Activated CD8-positive, alpha-beta memory T cell treated with anti-CD3 and anti-CD28 coated beads for 36 hours (primary cell): ENCODE measurements at regions not wholly inside any gene's neighbourhood (a gene's known extent, or its start where the extent isn't known, plus 50 kb on each side); places are given as distances from the start of the nearest gene placed in this dataset.

ENCODE experiments used
- CTCF ChIA-PET: fragments of 350-600 bp; sonication (Branson Sonifier 250); formaldehyde crosslinking; loops from one replicate; lab custom pipeline; 2021; ENCODE audit warnings: antibody characterized with exemption; lab: Charles Lee
- POLR2A ChIA-PET: fragments of 350-600 bp; sonication (Branson Sonifier 250); formaldehyde crosslinking; loops from one replicate; lab custom pipeline; 2021; ENCODE audit warnings: antibody characterized with exemption; lab: Charles Lee

DNA sequence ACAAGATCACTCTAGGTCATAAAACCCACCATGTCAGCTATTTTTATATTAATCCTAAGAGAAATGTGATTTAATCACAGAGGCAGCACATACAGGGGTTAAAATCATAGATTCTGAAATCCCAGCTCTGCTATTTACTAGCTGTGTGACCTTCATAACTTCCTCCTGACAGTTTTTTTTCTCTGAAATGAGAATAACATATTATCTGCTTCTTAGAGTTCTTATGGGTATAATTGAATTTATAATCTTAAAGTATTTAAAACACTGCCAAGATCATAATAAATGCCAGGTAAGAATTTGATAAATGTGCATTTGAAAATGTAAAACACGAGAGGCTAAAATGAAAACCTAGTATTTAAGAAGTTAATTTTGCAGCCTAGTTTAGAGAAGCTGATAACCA, 722.9 kb downstream of the SLITRK6 start:
- ChIA-PET CTCF (no interaction called here), POLR2A (no interaction called here)

DNA sequence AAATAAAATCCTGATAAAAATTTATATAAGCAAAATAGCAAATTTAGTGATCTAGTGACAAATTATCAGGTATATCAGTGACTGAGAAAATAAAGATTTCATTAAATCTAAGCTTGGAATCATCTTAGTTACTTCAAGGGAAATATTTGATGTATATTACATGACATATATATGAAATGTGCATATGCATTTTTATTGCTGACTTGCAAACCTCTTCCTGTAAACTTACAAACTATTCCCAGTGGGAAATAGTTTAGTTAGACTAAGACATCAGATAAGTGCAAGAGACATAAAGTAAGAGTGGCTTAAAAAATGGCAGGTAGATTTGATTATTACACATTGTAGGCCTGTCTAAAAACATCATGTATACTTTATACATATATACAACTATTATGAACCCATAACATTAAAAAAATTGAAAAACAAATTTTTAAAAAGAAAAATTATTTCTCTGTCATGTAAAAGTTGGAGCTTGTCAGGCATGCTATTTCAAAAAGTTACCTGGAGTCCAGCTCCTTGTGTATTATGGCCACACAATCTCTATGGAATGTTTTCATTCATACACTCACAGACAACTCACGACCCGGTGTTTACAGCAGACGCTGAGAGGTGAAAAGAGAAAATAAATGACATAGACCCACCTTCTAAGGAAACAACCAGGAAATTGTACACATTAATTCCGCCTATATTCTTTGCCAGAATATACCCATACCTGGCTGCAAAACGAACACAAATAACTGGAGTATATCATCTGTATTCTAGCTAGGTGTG, 724.5 kb downstream of the SLITRK6 start:
- POLR2A ChIA-PET, result no interaction called here
- CTCF ChIA-PET, result no interaction called here

DNA sequence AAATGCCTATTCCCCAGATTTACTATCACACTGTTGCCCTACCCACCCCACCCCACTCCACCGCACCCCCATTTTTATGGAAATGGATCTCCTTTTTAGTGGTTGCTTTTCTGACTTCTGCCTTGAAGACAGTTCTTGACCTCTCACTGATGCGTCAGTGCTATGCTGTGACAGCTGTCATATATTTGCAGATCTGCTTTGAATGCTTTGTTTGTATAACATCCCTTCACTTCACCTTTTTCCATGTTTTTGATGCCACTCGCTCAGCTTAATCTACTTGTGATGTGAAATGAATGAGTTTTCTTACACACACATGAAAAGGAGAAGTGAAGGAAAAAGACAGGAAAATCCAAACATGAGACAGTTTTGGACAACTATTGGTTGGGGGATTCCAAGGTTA, 731.0 kb downstream of the SLITRK6 start:
- ChIA-PET POLR2A (no interaction called here), CTCF (no interaction called here)

DNA sequence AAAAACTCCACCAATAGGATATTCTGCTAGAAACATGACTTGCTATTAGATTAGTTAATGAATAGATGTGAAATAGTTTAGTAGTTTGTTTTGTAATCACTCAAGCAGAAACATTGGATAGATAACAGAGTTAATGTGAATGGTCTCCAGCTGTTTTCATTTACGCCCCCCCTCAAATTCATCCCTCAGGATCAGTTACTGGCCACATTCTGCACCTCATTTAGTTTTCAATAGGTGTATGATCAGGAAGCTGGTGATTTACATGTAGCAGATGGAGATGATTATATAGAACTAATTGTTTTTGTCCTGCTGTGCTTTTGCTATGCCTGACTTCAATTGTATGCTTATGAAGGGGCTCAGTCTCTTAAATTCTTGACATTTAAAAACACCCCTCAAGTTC, 759.0 kb downstream of the SLITRK6 start:
- ChIA-PET POLR2A (no interaction called here), CTCF (no interaction called here)

DNA sequence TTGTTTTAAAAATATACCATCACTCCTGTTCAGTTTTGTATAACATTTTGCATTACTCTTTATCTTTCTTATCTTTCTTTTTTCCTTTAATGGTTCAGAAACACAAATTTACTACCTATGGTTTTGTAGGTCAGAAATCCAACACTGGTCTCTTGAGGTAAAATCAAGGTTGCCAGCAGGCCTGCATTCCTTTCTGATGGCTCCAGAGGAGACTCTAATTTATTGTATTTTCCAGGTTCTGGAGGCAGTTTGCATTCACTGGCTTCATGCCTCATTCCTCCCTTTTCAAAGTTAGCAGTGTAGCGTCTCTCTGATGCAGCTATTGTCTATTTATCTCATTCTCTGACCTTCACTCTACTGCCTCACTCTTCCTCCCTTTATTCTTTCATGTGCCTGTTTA, 767.4 kb downstream of the SLITRK6 start:
- POLR2A ChIA-PET, result no interaction called here
- CTCF ChIA-PET, result no interaction called here

DNA sequence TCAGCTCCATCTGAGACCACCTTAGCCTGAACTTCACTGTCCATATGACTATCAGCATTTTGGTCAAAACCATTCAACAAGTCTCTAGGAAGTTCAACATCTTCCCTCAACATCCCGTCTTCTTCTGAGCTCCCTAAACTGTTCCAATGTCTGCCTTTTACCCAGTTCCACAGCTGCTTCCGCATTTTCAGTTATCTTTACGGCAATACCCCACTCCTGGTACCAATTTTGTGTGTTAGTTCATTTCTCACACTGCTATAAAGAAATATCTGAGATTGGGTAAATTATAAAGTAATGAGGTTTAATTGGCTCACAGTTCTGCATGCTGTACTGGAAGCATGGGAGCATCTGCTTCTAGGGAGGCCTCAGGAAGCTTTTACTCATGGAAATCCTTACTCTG, 771.2 kb downstream of the SLITRK6 start:
- ChIA-PET POLR2A (no interaction called here), CTCF (no interaction called here)

DNA sequence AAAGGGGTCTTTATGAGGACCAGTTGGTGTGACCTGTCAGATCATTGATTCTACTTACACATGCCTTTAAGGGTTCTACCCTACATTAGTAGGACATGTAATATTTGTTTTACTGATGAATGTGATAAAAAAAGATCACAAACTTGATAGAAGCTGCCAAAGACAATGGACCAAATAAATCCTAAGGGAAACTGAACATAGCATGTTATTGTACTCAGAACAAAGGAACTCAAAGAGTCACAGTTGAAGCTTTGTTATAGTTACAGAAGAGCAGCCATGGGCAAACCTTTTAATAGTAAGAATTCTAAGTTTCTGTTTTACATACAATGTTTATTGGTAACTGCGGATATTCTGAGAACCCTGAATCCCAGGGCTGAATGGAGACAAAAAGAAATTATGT, 780.1 kb downstream of the SLITRK6 start:
- POLR2A ChIA-PET, result no interaction called here
- CTCF ChIA-PET, result no interaction called here

DNA sequence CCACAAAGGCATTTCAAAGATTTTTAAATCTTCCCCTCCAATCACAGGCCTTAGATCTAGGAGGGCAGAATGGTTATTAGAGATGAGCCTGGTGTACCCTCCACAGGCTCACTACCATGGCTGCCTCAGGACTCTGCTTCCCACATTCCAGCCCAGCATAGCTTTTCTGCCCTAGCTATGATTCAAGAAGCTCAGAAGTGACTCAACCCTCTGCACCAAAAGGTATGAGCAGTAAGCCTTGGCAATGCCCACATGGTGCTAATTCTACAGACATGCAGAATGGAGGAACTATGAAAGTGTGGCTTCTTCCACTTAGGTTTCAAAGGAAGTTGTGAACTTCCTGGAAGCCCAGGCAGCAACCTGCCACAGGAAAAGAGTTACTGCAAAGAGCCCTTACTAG, 786.2 kb downstream of the SLITRK6 start:
- ChIA-PET CTCF (no interaction called here), POLR2A (no interaction called here)

DNA sequence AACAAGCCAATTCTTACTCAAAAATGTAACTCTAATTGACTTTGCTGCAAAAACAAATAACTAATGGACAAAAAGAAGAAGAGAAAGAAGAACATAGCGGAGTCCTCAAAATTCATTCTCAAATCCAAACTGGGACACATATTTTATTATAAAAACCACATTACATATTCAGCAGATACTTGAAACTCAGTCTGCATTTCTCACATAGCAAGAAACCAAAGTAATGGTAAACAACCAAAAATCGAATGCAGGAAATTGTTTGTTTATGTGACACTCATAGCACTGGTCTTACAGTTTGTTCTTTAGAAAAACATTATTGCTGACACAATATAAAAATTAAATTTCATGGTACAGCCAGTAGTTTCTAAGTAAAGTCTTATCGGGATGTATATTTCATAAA, 789.8 kb downstream of the SLITRK6 start:
- ChIA-PET CTCF (no interaction called here), POLR2A (no interaction called here)

DNA sequence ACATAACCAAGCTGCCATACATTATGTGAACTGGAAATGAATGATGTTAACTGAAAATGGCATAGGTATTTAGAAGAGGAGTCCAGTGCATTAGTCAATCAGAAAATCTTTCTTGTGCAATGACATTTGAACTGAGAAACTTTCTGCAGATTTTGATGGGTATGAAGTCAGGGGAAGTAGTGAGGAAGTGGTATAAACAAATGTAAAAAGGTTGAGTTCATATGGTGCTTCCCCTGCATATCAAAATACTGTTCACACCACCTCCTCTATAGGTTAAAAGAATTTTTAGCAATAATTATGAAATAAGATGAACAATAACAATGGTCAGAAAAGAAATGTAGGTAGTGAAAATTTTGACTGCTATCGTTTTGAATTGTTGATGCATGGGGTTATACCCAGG, 800.0 kb downstream of the SLITRK6 start:
- CTCF ChIA-PET, result no interaction called here
- POLR2A ChIA-PET, result no interaction called here

DNA sequence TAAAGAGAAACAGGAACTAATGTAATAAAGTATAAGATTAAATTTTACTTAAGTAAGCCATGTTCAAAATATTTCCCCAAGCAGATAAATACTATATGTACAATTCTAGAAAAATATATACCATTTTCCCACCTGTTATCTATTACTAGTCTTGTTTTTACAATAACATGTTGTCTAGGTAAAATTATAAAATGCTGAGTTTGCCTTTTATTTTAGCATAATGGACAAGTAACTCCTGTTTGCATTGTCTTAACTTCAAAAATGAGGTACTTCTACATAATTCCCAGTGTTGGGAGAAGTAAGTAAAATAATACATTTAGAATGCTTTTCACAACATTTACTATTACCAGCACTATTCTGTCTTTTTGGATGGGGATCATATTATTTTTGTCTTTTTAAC, 800.5 kb downstream of the SLITRK6 start:
- ChIA-PET CTCF (no interaction called here), POLR2A (no interaction called here)

DNA sequence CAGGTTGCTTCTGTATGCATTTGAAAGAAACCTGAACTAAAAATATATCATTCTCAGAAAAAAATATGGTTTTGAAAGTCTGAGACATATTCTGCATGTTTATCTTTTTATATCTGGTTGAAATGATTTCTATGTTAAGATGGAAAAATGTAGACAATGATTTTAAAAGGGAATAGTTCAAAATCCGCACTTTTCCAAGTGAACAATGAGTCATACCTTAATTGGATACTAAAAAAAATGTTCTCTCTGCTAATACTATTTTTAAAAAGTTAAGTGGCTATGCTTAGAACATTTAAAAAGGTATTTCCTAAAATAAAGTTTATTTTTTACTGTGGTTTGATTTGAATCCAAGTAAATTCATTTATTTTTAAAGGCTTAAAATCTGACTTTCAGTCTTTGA, 801.4 kb downstream of the SLITRK6 start:
- ChIA-PET POLR2A (no interaction called here), CTCF (no interaction called here)

DNA sequence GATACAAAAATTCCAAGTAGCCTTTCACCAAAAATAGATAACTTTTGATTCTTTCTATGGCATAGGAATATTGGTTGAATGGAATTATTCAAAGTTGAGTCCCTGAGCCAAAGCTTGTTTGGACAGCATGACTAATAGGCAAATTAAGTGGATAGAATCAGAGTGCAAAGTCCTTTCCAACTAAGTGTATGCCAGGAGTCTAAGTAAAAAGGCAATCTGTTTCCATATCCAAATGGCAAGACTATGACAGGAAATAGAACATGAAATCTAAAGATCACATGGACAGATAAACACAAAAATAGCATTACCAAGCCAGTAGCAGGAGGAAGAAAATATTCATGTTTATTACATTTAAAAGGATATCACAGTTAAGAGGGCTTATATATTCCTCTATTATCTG, 804.6 kb downstream of the SLITRK6 start:
- POLR2A ChIA-PET, result no interaction called here
- CTCF ChIA-PET, result no interaction called here

DNA sequence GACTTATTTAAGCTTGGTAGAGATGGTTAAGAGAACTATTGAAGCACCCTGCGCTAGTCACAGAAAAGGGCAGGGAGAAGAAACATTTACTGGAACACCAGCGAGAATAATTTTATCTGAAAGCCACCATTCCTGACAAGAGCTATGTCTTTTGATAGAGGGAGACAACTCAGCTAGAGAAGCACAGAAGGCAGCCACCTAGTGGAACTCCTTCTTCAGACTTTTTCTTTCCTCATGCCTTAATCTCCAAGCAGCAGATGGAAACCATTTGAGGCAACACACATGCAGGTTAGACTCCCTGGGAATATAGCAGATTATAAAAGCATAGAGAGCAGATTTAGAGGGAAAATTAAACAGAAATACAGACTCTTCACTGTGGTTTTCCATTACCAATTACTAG, 813.4 kb downstream of the SLITRK6 start:
- ChIA-PET CTCF (no interaction called here), POLR2A (no interaction called here)

DNA sequence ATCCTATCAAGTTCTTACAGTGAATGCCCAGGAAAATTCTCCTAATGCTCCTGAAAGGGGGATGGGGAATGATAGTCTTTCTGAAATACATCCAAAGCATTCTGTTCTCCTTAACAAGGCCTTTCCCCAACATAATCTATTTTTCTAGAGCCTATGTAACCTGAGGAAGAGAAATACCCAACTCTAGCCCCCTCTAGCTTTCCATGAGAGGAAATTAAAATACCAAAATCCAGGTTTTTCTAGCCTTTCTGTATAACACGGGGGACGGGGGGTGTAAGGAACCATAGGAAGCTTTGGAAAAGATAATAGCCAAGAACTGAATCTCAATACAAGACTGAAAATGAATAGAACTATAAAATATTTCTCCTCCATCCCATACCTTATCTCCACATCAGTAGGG, 815.9 kb downstream of the SLITRK6 start:
- ChIA-PET CTCF (no interaction called here), POLR2A (no interaction called here)

DNA sequence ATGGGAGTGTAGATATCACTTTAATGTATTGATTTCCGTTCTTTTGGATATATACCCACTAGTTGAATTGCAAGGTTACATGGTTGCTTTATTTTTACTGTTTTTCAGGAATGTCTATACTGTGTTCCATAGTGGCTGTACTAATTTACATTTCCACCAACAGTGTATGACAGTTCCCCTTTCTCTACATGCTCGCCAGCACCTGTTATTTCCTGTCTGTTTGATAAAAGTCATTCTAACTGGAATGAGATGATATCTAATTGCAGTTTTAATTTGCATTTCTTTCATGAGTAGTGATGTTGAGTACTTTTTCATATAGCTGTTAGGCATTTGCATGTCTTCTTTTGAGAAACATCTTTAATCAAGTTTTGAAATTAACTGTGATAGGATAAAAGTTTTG, 818.6 kb downstream of the SLITRK6 start:
- POLR2A ChIA-PET, result no interaction called here
- CTCF ChIA-PET, result no interaction called here

DNA sequence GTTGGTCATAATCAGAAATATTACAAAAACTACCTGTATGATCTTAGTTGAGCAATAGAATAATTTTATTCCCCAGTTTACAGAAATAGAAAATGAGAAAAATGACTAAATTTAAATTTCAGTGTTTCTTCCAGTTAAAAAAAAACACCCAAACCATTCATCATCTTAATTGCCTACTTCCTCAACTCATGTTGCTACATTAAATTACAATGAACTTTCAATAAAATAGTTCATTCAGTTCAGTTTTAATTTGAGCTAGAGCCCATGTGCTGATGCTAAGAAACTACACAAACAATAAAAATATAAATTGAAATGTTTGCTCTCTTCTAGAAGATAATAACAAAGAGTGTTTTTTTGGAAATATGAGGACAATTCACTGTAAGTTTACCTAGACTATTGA, 820.4 kb downstream of the SLITRK6 start:
- CTCF ChIA-PET, result no interaction called here
- POLR2A ChIA-PET, result no interaction called here

DNA sequence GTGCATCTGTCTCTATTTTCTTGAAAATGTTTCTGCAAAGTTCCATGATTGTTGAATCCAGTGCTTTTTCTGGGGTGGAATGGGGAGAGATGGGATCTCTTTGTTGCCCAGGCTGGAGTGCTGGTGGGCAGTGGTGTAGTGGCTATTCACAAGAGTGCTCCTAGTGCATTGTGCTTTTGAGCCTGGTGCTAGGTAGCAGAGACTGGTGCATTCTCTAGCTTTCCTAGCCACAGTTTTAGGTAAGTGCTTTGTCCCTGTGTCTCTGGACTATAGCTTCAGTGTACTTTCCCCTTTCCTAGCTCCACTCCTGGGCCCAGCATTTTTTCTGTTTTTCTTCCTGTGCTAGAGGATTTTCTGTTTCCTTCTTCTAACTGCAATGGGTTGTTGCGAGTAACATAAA, 825.6 kb downstream of the SLITRK6 start:
- POLR2A ChIA-PET, result no interaction called here
- CTCF ChIA-PET, result no interaction called here

DNA sequence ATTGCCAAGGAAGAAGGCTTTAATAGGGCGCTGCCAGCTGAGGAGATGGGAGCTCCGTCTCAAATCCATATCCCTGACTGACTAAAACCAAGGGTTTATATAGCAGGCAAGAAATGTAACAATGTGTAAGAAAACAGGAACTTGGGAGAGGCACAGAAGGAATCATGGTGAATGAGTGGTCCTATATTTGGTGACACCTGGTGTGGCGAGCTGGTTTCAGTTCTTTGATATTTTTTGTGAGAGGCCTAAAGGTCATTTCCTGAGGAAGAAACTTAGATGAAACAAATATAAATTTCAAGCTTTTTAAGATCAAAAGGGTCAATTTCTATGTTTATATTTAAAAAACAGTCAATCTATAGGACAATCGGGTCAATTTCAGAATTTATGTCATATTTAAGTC, 826.3 kb downstream of the SLITRK6 start:
- CTCF ChIA-PET, result no interaction called here
- POLR2A ChIA-PET, result no interaction called here

DNA sequence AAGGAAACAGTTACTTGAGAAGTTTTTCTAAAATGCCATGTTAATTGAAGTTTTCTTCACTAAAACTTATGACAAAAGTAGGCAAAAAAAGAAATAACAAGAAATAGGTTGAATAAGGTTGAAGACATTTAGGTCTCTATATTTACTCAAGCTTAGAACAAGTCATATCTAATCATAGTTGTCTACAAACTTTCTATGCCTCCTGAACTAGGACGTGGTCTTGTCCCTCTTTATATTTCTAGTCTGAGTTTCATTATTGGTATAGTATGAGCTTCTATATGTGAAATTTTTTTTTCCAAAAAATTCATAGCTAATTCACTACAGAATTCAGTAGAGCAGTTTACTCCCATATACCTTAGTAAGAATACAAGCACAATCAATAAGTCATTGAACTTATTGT, 836.4 kb downstream of the SLITRK6 start:
- CTCF ChIA-PET, result no interaction called here
- POLR2A ChIA-PET, result no interaction called here

DNA sequence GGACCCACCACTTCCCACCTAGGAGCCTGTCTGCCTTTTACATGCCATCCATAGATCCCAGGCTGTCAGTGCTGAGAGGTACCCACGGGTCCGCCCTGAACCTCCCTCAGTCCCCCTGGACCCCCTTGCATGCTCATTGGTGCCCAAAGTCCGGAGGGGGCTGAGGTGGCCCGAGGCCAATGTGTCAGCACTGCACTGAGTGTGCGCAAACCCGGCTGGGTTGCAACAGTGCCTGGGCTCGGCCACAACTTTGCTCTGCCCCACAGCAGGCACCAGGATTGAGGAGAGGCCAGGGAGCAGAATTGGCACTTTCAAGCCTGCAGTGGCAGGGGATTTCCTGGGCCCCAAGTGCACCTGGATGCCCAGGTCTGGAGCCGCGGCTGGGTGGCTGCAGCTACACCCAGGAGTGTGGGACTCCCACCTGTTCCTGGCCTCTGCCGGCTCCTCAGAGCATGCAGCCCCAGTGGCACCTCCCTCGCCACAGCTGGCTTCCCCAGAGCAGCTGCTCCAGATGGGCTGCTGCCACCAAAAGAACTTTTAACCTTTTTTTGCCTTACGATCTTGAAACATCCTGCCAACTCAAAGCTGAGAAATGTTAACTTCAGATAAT, 837.0 kb downstream of the SLITRK6 start:
- ChIA-PET POLR2A (no interaction called here), CTCF (no interaction called here)

DNA sequence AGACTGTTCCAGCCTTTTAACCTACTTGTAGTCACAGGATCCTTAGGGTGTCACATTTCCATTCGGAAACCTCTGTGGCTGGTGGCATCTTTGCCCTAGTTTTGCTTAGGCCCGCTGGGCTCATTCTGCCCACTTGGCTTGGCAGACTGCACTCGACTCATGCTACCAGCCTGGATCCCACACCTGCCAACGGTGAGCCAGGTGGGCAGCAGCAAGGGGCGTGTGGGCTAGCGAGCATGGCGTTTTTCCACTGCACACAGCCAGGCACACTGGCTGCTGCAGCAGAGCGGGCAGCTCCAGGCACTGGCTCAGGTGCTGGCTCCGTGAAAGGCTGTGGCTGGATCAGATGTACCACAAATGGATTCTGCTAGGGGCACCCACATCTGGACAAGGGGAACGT, 838.2 kb downstream of the SLITRK6 start:
- CTCF ChIA-PET, result no interaction called here

More for the DNA sequence above, 838.2 kb downstream of the SLITRK6 start:
- POLR2A ChIA-PET, result no interaction called here
